Endothelial cell of umbilical vein (primary cell): ENCODE measurements at regions not wholly inside any gene's neighbourhood (a gene's known extent, or its start where the extent isn't known, plus 50 kb on each side); places are given as distances from the start of the nearest gene placed in this dataset.

ENCODE experiments used
- BruUV-seq: library from RNA; stranded (reverse); fragments of 400-500 nt; replicated peaks from 2 replicates; lab custom pipeline; 2021; lab: Mats Ljungman, UMichigan
- CTCF ChIA-PET: fragments of 300-600, 350-600 bp; sonication (Branson Sonifier 250); formaldehyde crosslinking; loops from one replicate; lab custom pipeline; 2021; ENCODE audit warnings: antibody characterized with exemption, inconsistent platforms; lab: Charles Lee
- POLR2A ChIA-PET: fragments of 300-600, 350-600 bp; sonication (Branson Sonifier 250); formaldehyde crosslinking; loops from one replicate; lab custom pipeline; 2021; ENCODE audit warnings: antibody characterized with exemption, inconsistent platforms; lab: Charles Lee
- DNase-seq: peaks from one replicate; pipeline ENCODE4 v3.0.0-alpha.2; 2011; ENCODE audit warnings: low read depth, low spot score
- FAIRE-seq: peaks from 2 replicates; lab custom pipeline; 2011; peaks lifted over from hg19 to GRCh38; lab: Jason Lieb, UNC
- H2AFZ ChIP-seq: 2 replicates; pipeline ENCODE4 v1.6.0; 2012; ENCODE audit warnings: low read depth, low read length, control low read depth, inconsistent platforms
- H3K27ac ChIP-seq: 2 replicates; pipeline ENCODE4 v1.5.1; 2011; ENCODE audit warnings: low read depth, mild to moderate bottlenecking, control low read depth, low read length, moderate library complexity; ENCODE audit not compliant: insufficient read depth
- H3K27me3 ChIP-seq, 2 experiments: 2 replicates each; pipeline versions ENCODE4 v1.6.0 to v1.6.1; 2011; ENCODE audit warnings: low read length in 2 of 2, mixed read lengths in 1 of 2; ENCODE audit not compliant: control insufficient read depth in 2 of 2, insufficient read depth in 2 of 2
- H3K36me3 ChIP-seq, 2 experiments: 2 replicates in 1 of 2; 3 replicates in 1 of 2; pipeline ENCODE4 v1.5.1; 2011; ENCODE audit warnings: low read length in 2 of 2, mild to moderate bottlenecking in 1 of 2, moderate library complexity in 1 of 2; ENCODE audit not compliant: control insufficient read depth in 2 of 2, insufficient read depth in 2 of 2; ENCODE audit errors: extremely low read depth in 1 of 2
- H3K4me1 ChIP-seq: 3 replicates; pipeline ENCODE4 v1.5.1; 2011; ENCODE audit warnings: mild to moderate bottlenecking, low read length; ENCODE audit not compliant: control insufficient read depth, insufficient read depth; ENCODE audit errors: extremely low read depth
- H3K4me2 ChIP-seq: 2 replicates; pipeline ENCODE4 v1.6.1; 2011; ENCODE audit warnings: low read length, control low read depth, mixed read lengths; ENCODE audit not compliant: insufficient read depth
- H3K4me3 ChIP-seq, 3 experiments: fragments of 200-600 bp in 1 of 3; sonication (generic), shearing (Covaris generic) in 1 of 3; replicated peaks in 1 of 3; 2 replicates each; pipeline ENCODE4 v1.5.1; 2011 to 2016; ENCODE audit warnings: control low read depth in 3 of 3, low read length in 3 of 3, mild to moderate bottlenecking in 2 of 3, inconsistent platforms in 1 of 3, low read depth in 1 of 3, moderate library complexity in 1 of 3; ENCODE audit not compliant: insufficient read depth in 1 of 3
- H3K79me2 ChIP-seq: 2 replicates; pipeline ENCODE4 v1.6.0; 2012; ENCODE audit warnings: low read length, inconsistent platforms; ENCODE audit not compliant: control insufficient read depth, insufficient read depth
- H3K9ac ChIP-seq: replicated peaks from 2 replicates; pipeline ENCODE3; 2011; ENCODE audit warnings: low read length, control low read depth; ENCODE audit not compliant: insufficient read depth; ENCODE audit errors: extremely low read depth
- H3K9me1 ChIP-seq: replicated peaks from 3 replicates; pipeline ENCODE4 v1.6.0; 2011; ENCODE audit warnings: mild to moderate bottlenecking, low read length; ENCODE audit not compliant: control insufficient read depth, insufficient read depth; ENCODE audit errors: extremely low read depth
- H3K9me3 ChIP-seq: replicated peaks from 2 replicates; pipeline ENCODE4 v1.5.1; 2012; ENCODE audit warnings: low read length, inconsistent platforms; ENCODE audit not compliant: control insufficient read depth, insufficient read depth
- H4K20me1 ChIP-seq: replicated peaks from 2 replicates; pipeline ENCODE3; 2011; ENCODE audit warnings: mild to moderate bottlenecking, low read length; ENCODE audit not compliant: control insufficient read depth, insufficient read depth; ENCODE audit errors: extremely low read depth
- EZH2 ChIP-seq: IDR thresholded peaks from 2 replicates; pipeline ENCODE4 v1.6.1; 2012; ENCODE audit warnings: borderline replicate concordance, low read depth, mild to moderate bottlenecking, moderate library complexity, low read length, inconsistent platforms; ENCODE audit not compliant: severe bottlenecking
- FOS ChIP-seq: IDR thresholded peaks from 2 replicates; pipeline ENCODE4 v1.6.1; 2011; ENCODE audit warnings: mild to moderate bottlenecking, low read length, moderate library complexity, borderline replicate concordance; ENCODE audit not compliant: insufficient read depth
- GATA2 ChIP-seq: IDR thresholded peaks from 2 replicates; pipeline ENCODE4 v1.7.0; 2011; ENCODE audit warnings: low read depth, mild to moderate bottlenecking, moderate library complexity, mixed read lengths, low read length; ENCODE audit not compliant: insufficient read length, insufficient read depth
- JUN ChIP-seq: IDR thresholded peaks from 2 replicates; pipeline ENCODE4 v1.6.1; 2011; ENCODE audit warnings: borderline replicate concordance, low read depth; ENCODE audit not compliant: insufficient read length, insufficient read depth
- MAX ChIP-seq: IDR thresholded peaks from 2 replicates; pipeline ENCODE4 v1.6.1; 2011; ENCODE audit not compliant: insufficient read depth, insufficient read length
- MYC ChIP-seq: IDR thresholded peaks from one replicate; pipeline ENCODE4 v1.6.1; 2011; ENCODE audit warnings: mild to moderate bottlenecking, low read depth, low read length
- POLR2A ChIP-seq: IDR thresholded peaks from 2 replicates; pipeline ENCODE4 v1.6.1; 2012; ENCODE audit warnings: low read depth, mild to moderate bottlenecking, control low read depth, low read length
- POLR2AphosphoS5 ChIP-seq: IDR thresholded peaks from 2 replicates; pipeline ENCODE4 v1.6.1; 2012; ENCODE audit warnings: low read depth, mild to moderate bottlenecking, control low read depth, low read length, moderate library complexity; ENCODE audit not compliant: insufficient read depth
- dilution Hi-C: fragments of 300-500 bp; cut with MboI; formaldehyde crosslinking; loops from one replicate; pipeline ENCODE4 v1.15.0; 2019; ENCODE audit warnings: low sequenced_read_pairs; ENCODE audit not compliant: extremely low pct_ligation_motif_present
- intact Hi-C: fragments of 100-400 bp; cut with micrococcal nuclease; formaldehyde crosslinking; loops from one replicate; pipeline ENCODE4 v1.10.0; 2022
- TF ChIP-seq, protein P1 (sequence below), 2 donors: IDR thresholded peaks; 1 replicate in 1 of 2; 2 replicates in 1 of 2; pipeline ENCODE4 v1.5.1; 2011; ENCODE audit warnings: low read length in 2 of 2, mild to moderate bottlenecking in 2 of 2, moderate library complexity in 2 of 2, control low read depth in 1 of 2, inconsistent platforms in 1 of 2, low read depth in 1 of 2; ENCODE audit not compliant: insufficient read depth in 1 of 2; ENCODE audit errors: extremely low read depth in 1 of 2

GRCh38 chr2:217231724-217232123 lies 371.9 kb upstream of the TNP1 start:
- Histone ChIP-seq H3K27ac (no peak overlapping the region), H2AFZ (no peak overlapping the region), H3K4me3 (no peak overlapping the region), H3K4me1 (no peaks in the 10 kb centered on the region), H3K36me3 (no peaks in the 10 kb centered on the region), H3K4me2 (no peak overlapping the region), H3K9me3 (no peaks in the 10 kb centered on the region), H4K20me1 (no peaks in the 10 kb centered on the region), H3K79me2 (no peaks in the 10 kb centered on the region), H3K27me3 (no peaks in the 10 kb centered on the region), H3K9me1 (no peaks in the 10 kb centered on the region), H3K9ac (no peak overlapping the region)
- ChIA-PET POLR2A (no interaction called here), CTCF (interaction anchor here (1.0 to 1.3 kb wide), 2 partner anchors 11 to 65 kb away, joined by 3 to 4 read pairs; no protein-coding TSS in a partner anchor)
- TF ChIP-seq, protein P1, sequence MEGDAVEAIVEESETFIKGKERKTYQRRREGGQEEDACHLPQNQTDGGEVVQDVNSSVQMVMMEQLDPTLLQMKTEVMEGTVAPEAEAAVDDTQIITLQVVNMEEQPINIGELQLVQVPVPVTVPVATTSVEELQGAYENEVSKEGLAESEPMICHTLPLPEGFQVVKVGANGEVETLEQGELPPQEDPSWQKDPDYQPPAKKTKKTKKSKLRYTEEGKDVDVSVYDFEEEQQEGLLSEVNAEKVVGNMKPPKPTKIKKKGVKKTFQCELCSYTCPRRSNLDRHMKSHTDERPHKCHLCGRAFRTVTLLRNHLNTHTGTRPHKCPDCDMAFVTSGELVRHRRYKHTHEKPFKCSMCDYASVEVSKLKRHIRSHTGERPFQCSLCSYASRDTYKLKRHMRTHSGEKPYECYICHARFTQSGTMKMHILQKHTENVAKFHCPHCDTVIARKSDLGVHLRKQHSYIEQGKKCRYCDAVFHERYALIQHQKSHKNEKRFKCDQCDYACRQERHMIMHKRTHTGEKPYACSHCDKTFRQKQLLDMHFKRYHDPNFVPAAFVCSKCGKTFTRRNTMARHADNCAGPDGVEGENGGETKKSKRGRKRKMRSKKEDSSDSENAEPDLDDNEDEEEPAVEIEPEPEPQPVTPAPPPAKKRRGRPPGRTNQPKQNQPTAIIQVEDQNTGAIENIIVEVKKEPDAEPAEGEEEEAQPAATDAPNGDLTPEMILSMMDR (IDR thresholded peaks at IDR 0.05; ENCODE audit: extremely low read depth in 1 of 2, insufficient read depth in 1 of 2, low read depth in 1 of 2, low read length in 2 of 2), result no peak
- no peak for TF ChIP-seq GATA2
- no peak for TF ChIP-seq POLR2A
- no peak for TF ChIP-seq EZH2
- no peak for TF ChIP-seq FOS
- TF ChIP-seq POLR2AphosphoS5, result no peak
- TF ChIP-seq JUN, result no peak
- no peak for TF ChIP-seq MYC
- no peak for TF ChIP-seq MAX
- dilution Hi-C loops (no loop called here), intact Hi-C loops (no loop called here)
- no peak for FAIRE-seq
- BruUV-seq, result no TSS peak
- DNase-seq, result no peak
